HepG2 (cell line): ENCODE measurements at regions not wholly inside any gene's neighbourhood (a gene's known extent, or its start where the extent isn't known, plus 50 kb on each side); places are given as distances from the start of the nearest gene placed in this dataset.

ENCODE experiments used
- CAMTA2 ChIP-seq: sonication (generic); formaldehyde crosslinking; IDR thresholded peaks from 2 replicates; pipeline ENCODE4 v1.4.0; 2020; ENCODE audit warnings: mild to moderate bottlenecking, missing genetic modification reagents, borderline replicate concordance
- FOXM1 ChIP-seq: sonication (generic); formaldehyde crosslinking; IDR thresholded peaks from 2 replicates; pipeline ENCODE4 v1.5.0; 2020; ENCODE audit warnings: missing genetic modification reagents
- HMGA1 ChIP-seq: sonication (generic); formaldehyde crosslinking; conservative IDR thresholded peaks from 2 replicates; pipeline ENCODE4 v1.4.0; 2020; ENCODE audit warnings: missing genetic modification reagents
- NR2C2 ChIP-seq: sonication (generic); formaldehyde crosslinking; IDR thresholded peaks from 2 replicates; pipeline ENCODE4 v1.4.0; 2020; ENCODE audit warnings: missing genetic modification reagents, mild to moderate bottlenecking, moderate library complexity, borderline replicate concordance
- RAD21 ChIP-seq: fragments of 450-650 bp; formaldehyde crosslinking; IDR thresholded peaks from 2 replicates; pipeline ENCODE4 v1.5.0; 2020; ENCODE audit warnings: mild to moderate bottlenecking
- RELA ChIP-seq: sonication (generic); formaldehyde crosslinking; IDR thresholded peaks from 2 replicates; pipeline ENCODE4 v1.4.0; 2020; ENCODE audit warnings: missing genetic modification reagents
- SIN3A ChIP-seq: IDR thresholded peaks from 2 replicates; pipeline ENCODE4 v1.6.1; 2011; ENCODE audit warnings: low read depth, mild to moderate bottlenecking, control low read depth, low read length, borderline replicate concordance
- ZNF18 ChIP-seq: sonication (generic); formaldehyde crosslinking; IDR thresholded peaks from 2 replicates; pipeline ENCODE4 v1.8.0; 2022; ENCODE audit warnings: mild to moderate bottlenecking, missing genetic modification reagents; ENCODE audit not compliant: insufficient replicate concordance

- no peak for TF ChIP-seq CAMTA2
- TF ChIP-seq RELA, result no peak
- TF ChIP-seq SIN3A, result no peak
- TF ChIP-seq HMGA1 (CRISPR knock-in tag), result no peak
- TF ChIP-seq FOXM1, result no peak
- no peak for TF ChIP-seq NR2C2 (CRISPR knock-in tag)
- TF ChIP-seq RAD21, result no peak
- TF ChIP-seq ZNF18 (CRISPR knock-in tag), result no peak
Observed at GRCh38 chr7:20267482-20267881, 50.3 kb upstream of the MACC1 start.
